ENCODE measurements at regions not wholly inside any gene's neighbourhood (a gene's known extent, or its start where the extent isn't known, plus 50 kb on each side); places are given as distances from the start of the nearest gene placed in this dataset.

GRCh38 chr4:58871509-58871908 lies 1761.3 kb upstream of the IGFBP7 start:
- TF ChIP-seq CSRNP3 (CRISPR knock-in tag; IDR thresholded peaks at IDR 0.05) = no peak
- TF ChIP-seq TSHZ2 (CRISPR knock-in tag; IDR thresholded peaks at IDR 0.05) = no peak
- TF ChIP-seq ESRRG (CRISPR knock-in tag; IDR thresholded peaks at IDR 0.05) = no peak
- TF ChIP-seq ZFP30 (CRISPR knock-in tag; IDR thresholded peaks at IDR 0.05) = no peak
- TF ChIP-seq, protein P1, sequence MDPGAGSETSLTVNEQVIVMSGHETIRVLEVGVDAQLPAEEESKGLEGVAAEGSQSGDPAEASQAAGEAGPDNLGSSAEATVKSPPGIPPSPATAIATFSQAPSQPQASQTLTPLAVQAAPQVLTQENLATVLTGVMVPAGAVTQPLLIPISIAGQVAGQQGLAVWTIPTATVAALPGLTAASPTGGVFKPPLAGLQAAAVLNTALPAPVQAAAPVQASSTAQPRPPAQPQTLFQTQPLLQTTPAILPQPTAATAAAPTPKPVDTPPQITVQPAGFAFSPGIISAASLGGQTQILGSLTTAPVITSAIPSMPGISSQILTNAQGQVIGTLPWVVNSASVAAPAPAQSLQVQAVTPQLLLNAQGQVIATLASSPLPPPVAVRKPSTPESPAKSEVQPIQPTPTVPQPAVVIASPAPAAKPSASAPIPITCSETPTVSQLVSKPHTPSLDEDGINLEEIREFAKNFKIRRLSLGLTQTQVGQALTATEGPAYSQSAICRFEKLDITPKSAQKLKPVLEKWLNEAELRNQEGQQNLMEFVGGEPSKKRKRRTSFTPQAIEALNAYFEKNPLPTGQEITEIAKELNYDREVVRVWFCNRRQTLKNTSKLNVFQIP (CRISPR knock-in tag; IDR thresholded peaks at IDR 0.05; ENCODE audit: borderline replicate concordance, low read depth) = no peak
- TF ChIP-seq RARB (CRISPR knock-in tag; IDR thresholded peaks at IDR 0.05) = no peak
- no peak for TF ChIP-seq ZNF8 (CRISPR knock-in tag; IDR thresholded peaks at IDR 0.05)
- no peak for TF ChIP-seq SNAI2 (CRISPR knock-in tag; IDR thresholded peaks at IDR 0.05)
- no peak for ATAC-seq

- ATAC-seq = no peak
- TF ChIP-seq TCF4 (CRISPR knock-in tag; IDR thresholded peaks at IDR 0.05; ENCODE audit: borderline replicate concordance) = no peak
- no peak for TF ChIP-seq ZFP30 (CRISPR knock-in tag; IDR thresholded peaks at IDR 0.05)
- no peak for TF ChIP-seq ARNTL (CRISPR knock-in tag; IDR thresholded peaks at IDR 0.05; ENCODE audit: borderline replicate concordance, low read depth)
These were observed 1738.8 kb upstream of the IGFBP7 start for GRCh38 chr4:58849026-58849425.

DNA sequence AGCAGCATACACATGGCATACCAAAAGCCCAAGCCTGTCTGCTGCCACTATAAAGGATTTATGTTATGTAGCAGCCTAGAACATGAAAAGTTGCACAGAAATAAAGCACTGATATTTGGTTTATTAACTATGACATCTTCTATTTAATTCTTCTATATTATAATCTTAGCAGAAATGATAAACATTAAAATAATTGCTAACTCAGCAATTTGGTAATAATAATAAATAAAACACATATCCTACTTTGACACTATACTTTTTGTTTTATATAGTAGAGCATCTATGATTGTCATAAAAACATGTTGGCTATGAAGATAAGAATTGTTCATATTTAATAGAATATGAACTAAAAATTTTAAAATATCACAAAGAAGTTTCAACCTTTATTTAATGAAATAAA lies 1733.3 kb upstream of the IGFBP7 start:
- ATAC-seq = no peak
- TF ChIP-seq OSR1 (CRISPR knock-in tag; IDR thresholded peaks at IDR 0.05) = no peak
- TF ChIP-seq ARNTL (CRISPR knock-in tag; IDR thresholded peaks at IDR 0.05; ENCODE audit: borderline replicate concordance, low read depth) = no peak
- no peak for TF ChIP-seq ZFP30 (CRISPR knock-in tag; IDR thresholded peaks at IDR 0.05)

DNA sequence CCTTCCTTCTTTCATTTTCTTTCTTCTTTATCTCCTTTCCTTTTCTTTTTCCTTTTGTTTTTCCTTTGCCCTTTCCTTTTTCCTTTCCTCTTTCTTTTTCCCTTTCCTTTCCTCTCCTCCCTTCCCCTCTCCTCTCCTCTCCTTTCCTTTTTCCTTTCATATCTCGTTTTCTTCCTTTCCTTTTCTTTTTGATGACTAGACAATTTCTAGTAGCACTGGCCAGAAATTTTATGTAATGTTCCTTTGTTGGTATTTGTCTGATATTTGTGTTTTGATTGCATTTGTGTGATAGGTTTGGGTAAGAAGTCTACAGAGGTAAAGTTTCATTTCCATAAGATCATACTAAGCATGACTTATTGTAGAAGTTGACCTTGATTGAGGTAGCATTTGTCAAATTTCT lies 1722.9 kb upstream of the IGFBP7 start:
- no peak for ATAC-seq

More for the DNA sequence above, 1722.9 kb upstream of the IGFBP7 start:
- TF ChIP-seq ZNF70 (CRISPR knock-in tag; IDR thresholded peaks at IDR 0.05) (no peak), GLIS3 (CRISPR knock-in tag; IDR thresholded peaks at IDR 0.05) (no peak), ZFP3 (CRISPR knock-in tag; IDR thresholded peaks at IDR 0.05) (no peak), ISL1 (CRISPR knock-in tag; IDR thresholded peaks at IDR 0.05) (no peak), PPARA (CRISPR knock-in tag; IDR thresholded peaks at IDR 0.05; ENCODE audit: borderline replicate concordance) (no peak), ZNF565 (CRISPR knock-in tag; conservative IDR thresholded peaks at IDR 0.05; ENCODE audit: low read depth) (no peak), ESRRG (CRISPR knock-in tag; IDR thresholded peaks at IDR 0.05) (no peak), OSR1 (CRISPR knock-in tag; IDR thresholded peaks at IDR 0.05) (no peak), TOX (CRISPR knock-in tag; IDR thresholded peaks at IDR 0.05; ENCODE audit: borderline replicate concordance) (no peak), TCF4 (CRISPR knock-in tag; IDR thresholded peaks at IDR 0.05; ENCODE audit: borderline replicate concordance) (no peak), ZNF8 (CRISPR knock-in tag; IDR thresholded peaks at IDR 0.05) (no peak), RARB (CRISPR knock-in tag; IDR thresholded peaks at IDR 0.05) (no peak), CSDC2 (CRISPR knock-in tag; IDR thresholded peaks at IDR 0.05) (no peak), BACH2 (CRISPR knock-in tag; IDR thresholded peaks at IDR 0.05; ENCODE audit: borderline replicate concordance) (no peak), ZFP30 (CRISPR knock-in tag; IDR thresholded peaks at IDR 0.05) (no peak), CSRNP3 (CRISPR knock-in tag; IDR thresholded peaks at IDR 0.05) (no peak), ARNTL (CRISPR knock-in tag; IDR thresholded peaks at IDR 0.05; ENCODE audit: borderline replicate concordance, low read depth) (no peak), TSHZ2 (CRISPR knock-in tag; IDR thresholded peaks at IDR 0.05) (no peak)
- TF ChIP-seq, protein P1 (CRISPR knock-in tag; IDR thresholded peaks at IDR 0.05; ENCODE audit: borderline replicate concordance, low read depth) = no peak
- TF ChIP-seq, protein P2, sequence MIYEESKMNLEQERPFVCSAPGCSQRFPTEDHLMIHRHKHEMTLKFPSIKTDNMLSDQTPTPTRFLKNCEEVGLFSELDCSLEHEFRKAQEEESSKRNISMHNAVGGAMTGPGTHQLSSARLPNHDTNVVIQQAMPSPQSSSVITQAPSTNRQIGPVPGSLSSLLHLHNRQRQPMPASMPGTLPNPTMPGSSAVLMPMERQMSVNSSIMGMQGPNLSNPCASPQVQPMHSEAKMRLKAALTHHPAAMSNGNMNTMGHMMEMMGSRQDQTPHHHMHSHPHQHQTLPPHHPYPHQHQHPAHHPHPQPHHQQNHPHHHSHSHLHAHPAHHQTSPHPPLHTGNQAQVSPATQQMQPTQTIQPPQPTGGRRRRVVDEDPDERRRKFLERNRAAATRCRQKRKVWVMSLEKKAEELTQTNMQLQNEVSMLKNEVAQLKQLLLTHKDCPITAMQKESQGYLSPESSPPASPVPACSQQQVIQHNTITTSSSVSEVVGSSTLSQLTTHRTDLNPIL (CRISPR knock-in tag; IDR thresholded peaks at IDR 0.05; ENCODE audit: low read depth) = no peak

Data from SK-N-SH treated with all-trans-retinoic acid at 6 μM for 48 hours (cell line).